K562 (cell line): ENCODE measurements at regions not wholly inside any gene's neighbourhood (a gene's known extent, or its start where the extent isn't known, plus 50 kb on each side); places are given as distances from the start of the nearest gene placed in this dataset.

Experiments
- ERF ChIP-seq: fragments of 450-650 bp; formaldehyde crosslinking; IDR thresholded peaks from 2 replicates; pipeline ENCODE4 v1.4.0; 2020; ENCODE audit warnings: mild to moderate bottlenecking, mixed read lengths
- NCOA1 ChIP-seq: fragments of 450-650 bp; IDR thresholded peaks from 2 replicates; pipeline ENCODE4 v1.6.1; 2016; ENCODE audit warnings: low read depth
- PHTF2 ChIP-seq: fragments of 250-450 bp; sonication (Bioruptor Pico); IDR thresholded peaks from 2 replicates; pipeline ENCODE4 v1.5.0; 2021; ENCODE audit warnings: mild to moderate bottlenecking
- XRCC4 ChIP-seq: IDR thresholded peaks from one replicate; pipeline ENCODE4 v1.6.1; 2011; ENCODE audit not compliant: insufficient read depth, insufficient read length; ENCODE audit errors: extremely low read depth
- YY1 ChIP-seq, 3 experiments: IDR thresholded peaks; 2 replicates each; pipeline ENCODE4 v1.6.1; 2011; ENCODE audit warnings: low read length in 2 of 3, mild to moderate bottlenecking in 2 of 3, moderate library complexity in 2 of 3, borderline replicate concordance in 1 of 3, control low read depth in 1 of 3, low read depth in 1 of 3; ENCODE audit not compliant: insufficient read depth in 3 of 3, insufficient replicate concordance in 2 of 3, control insufficient read depth in 1 of 3, insufficient read length in 1 of 3; ENCODE audit errors: extremely low read depth in 1 of 3
- ZBTB40 ChIP-seq, 2 experiments: fragments of 450-650 bp in 1 of 2; sonication (generic) in 1 of 2; formaldehyde crosslinking in 1 of 2; IDR thresholded peaks; 2 replicates each; pipeline versions ENCODE4 v1.7.1 to v1.9.0; 2016 to 2022; ENCODE audit warnings: inconsistent platforms in 1 of 2, mild to moderate bottlenecking in 1 of 2, missing genetic modification reagents in 1 of 2

- no peak for TF ChIP-seq XRCC4
- TF ChIP-seq NCOA1, result no peak
- no peak for TF ChIP-seq ZBTB40 (IDR thresholded peaks at IDR 0.05)
- TF ChIP-seq ZBTB40 (CRISPR knock-in tag; IDR thresholded peaks at IDR 0.05), result no peak
- TF ChIP-seq YY1 (IDR thresholded peaks at IDR 0.05; ENCODE audit: borderline replicate concordance in 1 of 3, control insufficient read depth in 1 of 3, extremely low read depth in 1 of 3, insufficient read depth in 3 of 3, insufficient read length in 1 of 3, insufficient replicate concordance in 2 of 3, low read depth in 1 of 3, low read length in 2 of 3), result no peak
- no peak for TF ChIP-seq ERF (CRISPR knock-in tag)
- no peak for TF ChIP-seq PHTF2
Measured at GRCh38 chr6:138662471-138662870, 111.1 kb upstream of the CCDC28A start (continued).
